NCI-H2029 treated with DMSO at 0.1 percent for 48 hours (cell line): ENCODE measurements at regions not wholly inside any gene's neighbourhood (a gene's known extent, or its start where the extent isn't known, plus 50 kb on each side); places are given as distances from the start of the nearest gene placed in this dataset.
"Not testable (repeated sequence)": the region's sequence is repeated elsewhere in the genome, so short reads cannot be mapped to it uniquely, and the experiment has no call there.

Experiments used
- DNase-seq: peaks from one replicate; lab custom pipeline; 2025; lab: John Stamatoyannopoulos, UW

GRCh38 chr13:22749626-22750025 is 431.2 kb upstream of the SGCG start:
- DNase-seq: no peak

GRCh38 chr13:22757530-22758120 is 423.2 kb upstream of the SGCG start:
- DNase-seq: no peak

GRCh38 chr13:22758245-22758644 is 422.5 kb upstream of the SGCG start:
- DNase-seq: no peak

GRCh38 chr13:22761709-22762108 is 419.1 kb upstream of the SGCG start:
- no peak for DNase-seq

GRCh38 chr13:22765547-22765946 is 415.2 kb upstream of the SGCG start:
- no peak for DNase-seq

- no peak for DNase-seq
Observed at GRCh38 chr13:22770891-22771290, 409.9 kb upstream of the SGCG start.

- DNase-seq: no peak
Observed at GRCh38 chr13:22773465-22773864, 407.3 kb upstream of the SGCG start.

GRCh38 chr13:22776394-22777186 is 404.2 kb upstream of the SGCG start:
- DNase-seq: no peak

GRCh38 chr13:22777207-22777606 is 403.6 kb upstream of the SGCG start:
- DNase-seq: no peak

GRCh38 chr13:22789027-22789593 is 391.7 kb upstream of the SGCG start:
- no peak for DNase-seq

GRCh38 chr13:22789916-22790315 is 390.9 kb upstream of the SGCG start:
- DNase-seq: no peak

- DNase-seq: no peak
Observed at GRCh38 chr13:22793598-22794134, 387.1 kb upstream of the SGCG start.

- DNase-seq: no peak
Observed at GRCh38 chr13:22800526-22801401, 380.0 kb upstream of the SGCG start.

GRCh38 chr13:22801402-22802003 is 379.3 kb upstream of the SGCG start:
- DNase-seq: no peak

- peak; percentile 33 for DNase-seq
Observed at GRCh38 chr13:22812793-22813192, 368.0 kb upstream of the SGCG start.

GRCh38 chr13:22813531-22814377 is 367.0 kb upstream of the SGCG start:
- not testable (repeated sequence) for DNase-seq

- not testable (repeated sequence) for DNase-seq
Observed at GRCh38 chr13:22814433-22814832, 366.3 kb upstream of the SGCG start.

- no peak for DNase-seq
Observed at GRCh38 chr13:22821589-22821988, 359.2 kb upstream of the SGCG start.

GRCh38 chr13:22825186-22825585 is 355.6 kb upstream of the SGCG start:
- no peak for DNase-seq

GRCh38 chr13:22828081-22828480 is 352.7 kb upstream of the SGCG start:
- no peak for DNase-seq

- DNase-seq: no peak
Observed at GRCh38 chr13:22836475-22836874, 344.3 kb upstream of the SGCG start.
